ENCODE measurements at regions not wholly inside any gene's neighbourhood (a gene's known extent, or its start where the extent isn't known, plus 50 kb on each side); places are given as distances from the start of the nearest gene placed in this dataset.

DNA sequence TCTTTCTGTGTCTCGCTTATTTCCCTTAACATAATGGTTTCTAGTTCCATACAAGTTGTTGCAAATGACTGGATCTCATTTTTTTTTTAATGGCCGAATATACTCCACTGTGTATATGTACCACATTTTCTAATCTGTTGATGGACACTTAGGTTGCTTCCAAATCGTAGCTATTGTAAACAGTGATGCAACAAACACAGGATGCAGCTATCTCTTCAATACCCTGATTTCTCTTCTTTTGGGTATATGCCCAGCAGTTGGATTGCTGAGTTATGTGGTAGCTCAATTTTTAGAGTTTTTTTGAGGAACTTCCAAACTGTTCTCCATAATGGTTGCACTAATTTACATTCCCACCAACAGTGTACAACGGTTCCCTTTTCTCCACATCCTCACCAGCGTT, 100.4 kb upstream of the CHORDC1 start:
- TF ChIP-seq, protein P1, sequence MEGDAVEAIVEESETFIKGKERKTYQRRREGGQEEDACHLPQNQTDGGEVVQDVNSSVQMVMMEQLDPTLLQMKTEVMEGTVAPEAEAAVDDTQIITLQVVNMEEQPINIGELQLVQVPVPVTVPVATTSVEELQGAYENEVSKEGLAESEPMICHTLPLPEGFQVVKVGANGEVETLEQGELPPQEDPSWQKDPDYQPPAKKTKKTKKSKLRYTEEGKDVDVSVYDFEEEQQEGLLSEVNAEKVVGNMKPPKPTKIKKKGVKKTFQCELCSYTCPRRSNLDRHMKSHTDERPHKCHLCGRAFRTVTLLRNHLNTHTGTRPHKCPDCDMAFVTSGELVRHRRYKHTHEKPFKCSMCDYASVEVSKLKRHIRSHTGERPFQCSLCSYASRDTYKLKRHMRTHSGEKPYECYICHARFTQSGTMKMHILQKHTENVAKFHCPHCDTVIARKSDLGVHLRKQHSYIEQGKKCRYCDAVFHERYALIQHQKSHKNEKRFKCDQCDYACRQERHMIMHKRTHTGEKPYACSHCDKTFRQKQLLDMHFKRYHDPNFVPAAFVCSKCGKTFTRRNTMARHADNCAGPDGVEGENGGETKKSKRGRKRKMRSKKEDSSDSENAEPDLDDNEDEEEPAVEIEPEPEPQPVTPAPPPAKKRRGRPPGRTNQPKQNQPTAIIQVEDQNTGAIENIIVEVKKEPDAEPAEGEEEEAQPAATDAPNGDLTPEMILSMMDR (IDR thresholded peaks at IDR 0.05), result no peak
- TF ChIP-seq POLR2A (IDR thresholded peaks at IDR 0.05), result no peak
